Endothelial cell of umbilical vein (primary cell): ENCODE measurements at regions not wholly inside any gene's neighbourhood (a gene's known extent, or its start where the extent isn't known, plus 50 kb on each side); places are given as distances from the start of the nearest gene placed in this dataset.

Experiments used
- EZH2 ChIP-seq: IDR thresholded peaks from 2 replicates; pipeline ENCODE4 v1.6.1; 2012; ENCODE audit warnings: borderline replicate concordance, low read depth, mild to moderate bottlenecking, moderate library complexity, low read length, inconsistent platforms; ENCODE audit not compliant: severe bottlenecking
- POLR2A ChIP-seq: IDR thresholded peaks from 2 replicates; pipeline ENCODE4 v1.6.1; 2012; ENCODE audit warnings: low read depth, mild to moderate bottlenecking, control low read depth, low read length
- TF ChIP-seq, protein P1 (sequence below), 2 donors: IDR thresholded peaks; 1 replicate in 1 of 2; 2 replicates in 1 of 2; pipeline ENCODE4 v1.5.1; 2011; ENCODE audit warnings: low read length in 2 of 2, mild to moderate bottlenecking in 2 of 2, moderate library complexity in 2 of 2, control low read depth in 1 of 2, inconsistent platforms in 1 of 2, low read depth in 1 of 2; ENCODE audit not compliant: insufficient read depth in 1 of 2; ENCODE audit errors: extremely low read depth in 1 of 2

DNA sequence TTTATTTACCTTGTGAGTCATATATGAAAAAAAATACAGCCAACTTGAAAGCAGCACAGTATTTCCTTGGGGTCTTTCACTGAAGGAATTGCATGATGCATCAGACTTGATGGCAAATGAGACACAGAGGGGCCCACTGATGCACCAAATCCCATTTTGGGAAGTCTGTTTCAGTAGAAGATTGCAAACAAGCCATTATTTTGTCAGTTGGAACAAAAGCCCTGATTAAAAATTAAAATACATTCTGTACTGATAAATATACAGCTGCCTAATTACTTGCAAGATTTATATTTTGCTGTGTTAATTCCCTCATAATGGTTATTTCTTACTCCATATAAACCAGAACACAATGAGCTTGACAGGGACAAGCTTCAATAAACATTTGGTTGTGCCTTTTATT is 370.4 kb downstream of the SUCLG1 start:
- TF ChIP-seq EZH2 (no peak), POLR2A (no peak)
- TF ChIP-seq, protein P1, sequence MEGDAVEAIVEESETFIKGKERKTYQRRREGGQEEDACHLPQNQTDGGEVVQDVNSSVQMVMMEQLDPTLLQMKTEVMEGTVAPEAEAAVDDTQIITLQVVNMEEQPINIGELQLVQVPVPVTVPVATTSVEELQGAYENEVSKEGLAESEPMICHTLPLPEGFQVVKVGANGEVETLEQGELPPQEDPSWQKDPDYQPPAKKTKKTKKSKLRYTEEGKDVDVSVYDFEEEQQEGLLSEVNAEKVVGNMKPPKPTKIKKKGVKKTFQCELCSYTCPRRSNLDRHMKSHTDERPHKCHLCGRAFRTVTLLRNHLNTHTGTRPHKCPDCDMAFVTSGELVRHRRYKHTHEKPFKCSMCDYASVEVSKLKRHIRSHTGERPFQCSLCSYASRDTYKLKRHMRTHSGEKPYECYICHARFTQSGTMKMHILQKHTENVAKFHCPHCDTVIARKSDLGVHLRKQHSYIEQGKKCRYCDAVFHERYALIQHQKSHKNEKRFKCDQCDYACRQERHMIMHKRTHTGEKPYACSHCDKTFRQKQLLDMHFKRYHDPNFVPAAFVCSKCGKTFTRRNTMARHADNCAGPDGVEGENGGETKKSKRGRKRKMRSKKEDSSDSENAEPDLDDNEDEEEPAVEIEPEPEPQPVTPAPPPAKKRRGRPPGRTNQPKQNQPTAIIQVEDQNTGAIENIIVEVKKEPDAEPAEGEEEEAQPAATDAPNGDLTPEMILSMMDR (IDR thresholded peaks at IDR 0.05; ENCODE audit: extremely low read depth in 1 of 2, insufficient read depth in 1 of 2, low read depth in 1 of 2, low read length in 2 of 2) = no peak
